ENCODE measurements at regions not wholly inside any gene's neighbourhood (a gene's known extent, or its start where the extent isn't known, plus 50 kb on each side); places are given as distances from the start of the nearest gene placed in this dataset.

DNA sequence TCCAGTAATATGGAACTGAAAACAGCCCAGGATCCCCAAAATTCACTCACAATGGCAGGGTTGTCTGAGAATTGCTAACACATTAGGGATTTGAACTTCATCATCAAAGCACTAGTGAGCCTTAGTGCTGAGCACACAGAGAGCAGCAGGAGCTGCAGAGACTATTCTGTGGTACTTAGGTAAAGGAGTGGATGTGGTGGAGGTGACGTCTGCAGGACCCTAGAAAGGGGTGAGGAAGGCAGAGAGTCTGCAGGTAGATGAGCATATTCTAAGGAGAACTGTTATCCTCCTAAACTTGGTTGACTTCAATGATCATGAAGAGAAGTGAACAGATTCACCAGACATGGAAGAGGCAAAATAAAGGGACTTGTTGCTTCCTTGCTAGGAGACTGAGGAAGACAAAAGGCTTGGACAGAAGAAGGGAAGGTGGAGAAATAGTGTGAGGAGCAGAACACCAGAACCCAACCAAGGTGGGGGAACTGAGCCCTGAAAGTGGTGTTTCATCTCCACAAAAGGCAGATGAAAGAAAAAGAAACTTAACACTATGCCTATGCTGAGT lies 1164.0 kb downstream of the TMEM121 start:
- TF ChIP-seq CTCF (IDR thresholded peaks at IDR 0.05) (no peak), POLR2A (IDR thresholded peaks at IDR 0.05) (no peak)

Data from heart left ventricle (tissue), 13 donors.